IPS-18a (cell line): ENCODE measurements at regions not wholly inside any gene's neighbourhood (a gene's known extent, or its start where the extent isn't known, plus 50 kb on each side); places are given as distances from the start of the nearest gene placed in this dataset.

Experiments used
- H3K27ac ChIP-seq: one replicate; pipeline ENCODE4 v1.5.1; 2013; ENCODE audit warnings: low read length
- H3K27me3 ChIP-seq: one replicate; pipeline ENCODE4 v1.6.1; 2013; ENCODE audit warnings: mild to moderate bottlenecking, low read length; ENCODE audit not compliant: control insufficient read depth, insufficient read depth
- H3K36me3 ChIP-seq: one replicate; pipeline ENCODE4 v1.6.1; 2013; ENCODE audit warnings: low read depth, low read length; ENCODE audit not compliant: control insufficient read depth
- H3K4me1 ChIP-seq: one replicate; pipeline ENCODE4 v1.6.1; 2013; ENCODE audit warnings: low read depth, low read length; ENCODE audit not compliant: control insufficient read depth
- H3K4me3 ChIP-seq: one replicate; pipeline ENCODE4 v1.5.1; 2013; ENCODE audit warnings: low read length
- H3K9ac ChIP-seq: one replicate; pipeline ENCODE4 v1.6.1; 2013; ENCODE audit warnings: mild to moderate bottlenecking, low read length, moderate library complexity
- H3K9me3 ChIP-seq: one replicate; pipeline ENCODE4 v1.6.1; 2013; ENCODE audit warnings: low read depth, low read length; ENCODE audit not compliant: control insufficient read depth

GRCh38 chr7:21194936-21195335 lies 232.9 kb upstream of the SP4 start:
- H3K27ac ChIP-seq = no peak overlapping the region
- H3K9ac ChIP-seq = no peak overlapping the region

DNA sequence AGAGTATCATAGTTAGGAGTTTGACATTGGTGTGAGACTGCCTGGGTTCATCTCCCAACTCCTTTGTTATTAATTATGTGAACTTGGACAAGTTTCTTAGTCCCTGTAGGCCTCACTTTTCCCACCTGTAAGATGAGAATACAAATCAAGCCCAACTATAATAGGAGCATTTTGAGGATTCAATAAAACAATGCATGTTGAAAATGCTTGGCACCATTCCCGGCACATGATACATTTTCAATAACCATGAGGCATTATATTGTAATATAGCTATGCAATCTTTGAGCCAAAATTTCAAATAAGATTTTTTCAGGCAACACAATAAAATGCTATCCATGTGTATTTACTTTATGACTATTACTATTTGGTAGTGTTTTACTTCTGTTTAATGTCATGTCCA lies 229.0 kb upstream of the SP4 start:
- no peak overlapping the region for H3K27ac ChIP-seq
- H3K9me3 ChIP-seq = no peaks in the 10 kb centered on the region
- no peaks in the 10 kb centered on the region for H3K36me3 ChIP-seq
- H3K27me3 ChIP-seq = no peaks in the 10 kb centered on the region
- H3K4me1 ChIP-seq = peaks cover 7% of the 10 kb centered on the region
- no peak overlapping the region for H3K9ac ChIP-seq
- no peak overlapping the region for H3K4me3 ChIP-seq

More at GRCh38 chr7:21194936-21195335, 232.9 kb upstream of the SP4 start:
- Histone ChIP-seq H3K4me1 (peaks cover 3% of the 10 kb centered on the region), H3K36me3 (no peaks in the 10 kb centered on the region), H3K9me3 (no peaks in the 10 kb centered on the region), H3K4me3 (no peak overlapping the region), H3K27me3 (no peaks in the 10 kb centered on the region)

DNA sequence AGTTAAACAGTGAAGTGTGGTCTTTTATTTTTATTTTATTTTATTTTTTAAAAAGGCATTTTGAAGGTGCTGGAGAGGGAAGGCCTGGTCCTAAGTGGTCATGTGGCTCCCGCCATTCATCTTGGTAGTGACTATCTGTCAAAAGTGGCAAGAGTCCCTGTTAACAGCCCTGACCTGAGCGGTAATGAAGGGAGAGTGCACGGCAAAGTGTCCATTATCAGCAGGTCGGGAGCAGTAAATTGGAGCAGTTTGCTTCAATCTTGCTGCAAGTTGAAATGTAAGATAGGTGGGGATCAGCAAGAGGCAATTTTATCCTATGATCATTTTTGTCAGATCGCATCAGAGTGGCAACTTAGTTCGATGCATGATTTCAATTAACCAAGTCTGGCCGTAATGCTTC lies 227.4 kb upstream of the SP4 start:
- Histone ChIP-seq H3K9me3 (no peaks in the 10 kb centered on the region), H3K9ac (no peak overlapping the region), H3K27me3 (no peaks in the 10 kb centered on the region), H3K27ac (no peak overlapping the region), H3K36me3 (no peaks in the 10 kb centered on the region), H3K4me3 (no peak overlapping the region), H3K4me1 (peaks cover 6% of the 10 kb centered on the region)

DNA sequence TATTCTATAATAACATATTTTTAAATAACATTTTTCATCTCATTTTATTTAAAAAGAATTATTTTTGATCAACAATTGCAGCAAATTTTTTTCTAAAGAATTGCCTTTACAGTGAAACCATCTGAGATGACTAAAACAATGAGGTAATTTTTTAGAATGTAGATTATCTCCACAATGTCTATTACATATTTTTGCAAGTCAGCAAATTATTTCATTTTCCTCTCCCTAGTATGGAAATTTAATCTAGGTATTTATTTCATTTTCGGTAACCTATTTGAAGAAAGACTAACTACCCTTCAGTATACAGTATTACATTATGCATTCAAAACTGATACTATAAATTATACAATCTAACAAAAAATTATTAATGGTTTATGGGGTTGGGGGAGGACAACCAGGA lies 213.2 kb upstream of the SP4 start:
- Histone ChIP-seq H3K36me3 (no peaks in the 10 kb centered on the region), H3K4me3 (no peak overlapping the region), H3K9me3 (no peaks in the 10 kb centered on the region), H3K27ac (no peak overlapping the region), H3K4me1 (no peaks in the 10 kb centered on the region), H3K9ac (no peak overlapping the region), H3K27me3 (no peaks in the 10 kb centered on the region)

- H3K27me3 ChIP-seq = no peaks in the 10 kb centered on the region
- H3K9me3 ChIP-seq = no peaks in the 10 kb centered on the region
- no peaks in the 10 kb centered on the region for H3K4me1 ChIP-seq
- H3K36me3 ChIP-seq = no peaks in the 10 kb centered on the region
- no peak overlapping the region for H3K4me3 ChIP-seq
- no peak overlapping the region for H3K27ac ChIP-seq
- no peak overlapping the region for H3K9ac ChIP-seq
Observed at GRCh38 chr7:21215307-21215706, 212.6 kb upstream of the SP4 start.

- no peak overlapping the region for H3K9ac ChIP-seq
- H3K4me3 ChIP-seq = no peak overlapping the region
- no peak overlapping the region for H3K27ac ChIP-seq
- no peaks in the 10 kb centered on the region for H3K36me3 ChIP-seq
- H3K4me1 ChIP-seq = no peaks in the 10 kb centered on the region
- H3K9me3 ChIP-seq = no peaks in the 10 kb centered on the region
- no peaks in the 10 kb centered on the region for H3K27me3 ChIP-seq
Observed at GRCh38 chr7:21217365-21217764, 210.5 kb upstream of the SP4 start.

DNA sequence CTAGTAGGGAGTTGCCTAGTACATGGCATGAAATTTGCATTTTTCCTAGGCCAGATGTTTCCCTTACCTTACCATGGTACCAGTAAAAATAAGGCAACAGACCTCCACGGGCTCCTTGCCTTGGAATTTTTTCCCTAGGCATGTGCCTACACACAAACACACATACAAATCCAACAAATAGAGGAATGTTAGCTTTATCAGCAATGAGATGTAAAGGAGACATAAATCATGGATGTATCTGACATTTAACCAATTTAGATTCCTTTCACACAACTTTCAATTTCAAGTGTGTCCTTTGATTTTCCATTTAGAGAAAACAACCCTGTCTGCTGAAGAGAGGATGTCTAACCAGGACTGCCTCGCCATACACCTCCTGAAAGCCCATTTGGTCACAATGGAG lies 209.7 kb upstream of the SP4 start:
- Histone ChIP-seq H3K4me1 (no peaks in the 10 kb centered on the region), H3K36me3 (no peaks in the 10 kb centered on the region)

DNA sequence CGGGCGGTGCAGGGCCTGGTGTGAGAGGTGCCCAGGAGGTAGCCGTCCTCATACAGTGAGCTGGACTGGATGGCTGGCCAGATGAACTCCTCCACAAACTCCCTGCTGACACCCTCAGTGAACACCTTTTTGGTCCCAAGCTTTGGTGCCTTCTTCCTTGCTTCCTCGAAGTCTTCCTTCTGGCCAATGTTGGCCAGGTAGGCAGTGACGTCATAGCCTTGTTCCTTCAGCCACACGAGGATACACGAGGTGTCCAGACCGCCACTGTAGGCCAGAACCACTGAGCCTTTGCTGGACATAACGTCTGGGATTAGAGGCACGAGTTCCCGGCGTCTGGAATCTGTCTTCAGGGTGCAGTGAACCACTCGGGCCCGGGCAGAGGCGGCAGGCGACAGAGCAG lies 206.8 kb upstream of the SP4 start:
- H3K36me3 ChIP-seq = no peaks in the 10 kb centered on the region
- no peaks in the 10 kb centered on the region for H3K27me3 ChIP-seq

More for the DNA sequence above, 209.7 kb upstream of the SP4 start:
- H3K9me3 ChIP-seq = no peaks in the 10 kb centered on the region
- H3K27ac ChIP-seq = no peak overlapping the region
- no peaks in the 10 kb centered on the region for H3K27me3 ChIP-seq
- no peak overlapping the region for H3K9ac ChIP-seq
- no peak overlapping the region for H3K4me3 ChIP-seq

GRCh38 chr7:21238400-21239116 lies 189.3 kb upstream of the SP4 start:
- no peak overlapping the region for H3K4me3 ChIP-seq
- H3K36me3 ChIP-seq = no peaks in the 10 kb centered on the region
- H3K4me1 ChIP-seq = peaks cover 6% of the 10 kb centered on the region
- no peaks in the 10 kb centered on the region for H3K9me3 ChIP-seq
- H3K27me3 ChIP-seq = no peaks in the 10 kb centered on the region
- no peak overlapping the region for H3K27ac ChIP-seq
- no peak overlapping the region for H3K9ac ChIP-seq

More for the DNA sequence above, 206.8 kb upstream of the SP4 start:
- Histone ChIP-seq H3K27ac (no peak overlapping the region), H3K4me3 (no peak overlapping the region), H3K9ac (no peak overlapping the region), H3K9me3 (no peaks in the 10 kb centered on the region), H3K4me1 (no peaks in the 10 kb centered on the region)

GRCh38 chr7:21243265-21243664 lies 184.6 kb upstream of the SP4 start:
- no peaks in the 10 kb centered on the region for H3K36me3 ChIP-seq
- no peaks in the 10 kb centered on the region for H3K27me3 ChIP-seq
- H3K4me1 ChIP-seq = peaks cover 8% of the 10 kb centered on the region
- H3K9me3 ChIP-seq = no peaks in the 10 kb centered on the region
- H3K4me3 ChIP-seq = no peak overlapping the region
- H3K9ac ChIP-seq = no peak overlapping the region
- no peak overlapping the region for H3K27ac ChIP-seq

GRCh38 chr7:21251151-21251800 lies 176.6 kb upstream of the SP4 start:
- Histone ChIP-seq H3K4me1 (peaks cover 48% of the 10 kb centered on the region), H3K4me3 (no peak overlapping the region), H3K9ac (no peak overlapping the region), H3K9me3 (no peaks in the 10 kb centered on the region), H3K36me3 (no peaks in the 10 kb centered on the region), H3K27ac (no peak overlapping the region), H3K27me3 (peaks cover 4% of the 10 kb centered on the region)
